HG03378 (cell line): ENCODE measurements at regions not wholly inside any gene's neighbourhood (a gene's known extent, or its start where the extent isn't known, plus 50 kb on each side); places are given as distances from the start of the nearest gene placed in this dataset.

Source experiments
- ATAC-seq: cut with Tn5 transposase; IDR thresholded peaks from one replicate; pipeline ENCODE4 v1.9.1; 2021; ENCODE audit warnings: mild to moderate bottlenecking, moderate library complexity; ENCODE audit not compliant: unreplicated experiment

DNA sequence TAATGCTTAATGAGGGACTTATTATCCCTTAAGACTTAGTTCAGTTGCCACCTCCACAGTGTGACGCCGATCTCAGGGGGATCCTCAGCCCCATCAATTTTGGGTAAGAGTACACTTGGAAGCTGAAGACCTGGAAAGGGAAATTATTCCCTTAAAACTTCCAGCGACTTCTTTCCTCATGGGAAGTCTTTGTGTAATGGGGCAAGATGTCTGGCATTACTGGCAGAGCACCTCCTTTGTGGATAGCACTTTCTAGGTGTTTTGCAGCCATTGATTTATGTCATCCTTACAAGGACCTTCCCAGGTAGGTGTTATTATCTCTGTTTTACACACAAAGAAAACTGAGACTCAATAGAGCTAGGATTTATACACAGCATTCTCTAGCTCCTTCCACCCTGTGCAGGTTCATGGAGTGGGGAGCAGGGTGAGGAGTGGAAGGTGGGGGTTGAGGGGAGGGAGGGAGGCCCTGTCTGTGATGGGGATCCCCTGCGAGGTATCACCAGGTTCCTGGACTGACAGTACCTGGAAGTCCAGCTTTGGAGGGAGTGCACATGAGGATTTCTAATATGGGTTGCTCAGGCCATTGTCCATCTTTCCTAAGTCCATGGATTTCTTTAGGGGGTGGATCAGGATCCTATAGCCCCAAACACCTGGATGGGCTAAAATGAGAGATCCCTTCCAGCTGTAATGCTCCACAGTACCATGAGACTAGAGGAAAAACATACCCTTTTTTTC is 79.4 kb downstream of the MYCN start:
- ATAC-seq: no peak

DNA sequence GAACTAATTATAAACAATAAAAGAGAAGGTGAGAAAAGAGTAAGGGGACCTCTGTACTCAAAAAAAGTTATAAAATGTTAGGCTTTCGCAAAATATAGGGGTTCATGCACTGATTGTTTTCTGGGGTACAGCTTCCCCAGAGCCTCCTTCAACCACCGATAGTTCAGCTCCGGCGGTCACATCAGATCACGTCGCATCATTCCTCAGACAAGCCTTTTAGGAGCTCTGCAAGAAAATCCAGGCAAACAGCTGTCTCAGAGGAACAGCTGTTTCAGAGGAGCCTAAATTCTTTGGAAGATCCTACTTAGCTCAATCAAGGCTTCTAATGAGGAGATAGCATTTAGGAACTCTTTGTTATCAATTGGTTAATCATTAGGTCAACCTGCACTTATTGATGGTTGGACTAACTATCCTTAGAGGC is 78.7 kb downstream of the MYCN start:
- no peak for ATAC-seq

DNA sequence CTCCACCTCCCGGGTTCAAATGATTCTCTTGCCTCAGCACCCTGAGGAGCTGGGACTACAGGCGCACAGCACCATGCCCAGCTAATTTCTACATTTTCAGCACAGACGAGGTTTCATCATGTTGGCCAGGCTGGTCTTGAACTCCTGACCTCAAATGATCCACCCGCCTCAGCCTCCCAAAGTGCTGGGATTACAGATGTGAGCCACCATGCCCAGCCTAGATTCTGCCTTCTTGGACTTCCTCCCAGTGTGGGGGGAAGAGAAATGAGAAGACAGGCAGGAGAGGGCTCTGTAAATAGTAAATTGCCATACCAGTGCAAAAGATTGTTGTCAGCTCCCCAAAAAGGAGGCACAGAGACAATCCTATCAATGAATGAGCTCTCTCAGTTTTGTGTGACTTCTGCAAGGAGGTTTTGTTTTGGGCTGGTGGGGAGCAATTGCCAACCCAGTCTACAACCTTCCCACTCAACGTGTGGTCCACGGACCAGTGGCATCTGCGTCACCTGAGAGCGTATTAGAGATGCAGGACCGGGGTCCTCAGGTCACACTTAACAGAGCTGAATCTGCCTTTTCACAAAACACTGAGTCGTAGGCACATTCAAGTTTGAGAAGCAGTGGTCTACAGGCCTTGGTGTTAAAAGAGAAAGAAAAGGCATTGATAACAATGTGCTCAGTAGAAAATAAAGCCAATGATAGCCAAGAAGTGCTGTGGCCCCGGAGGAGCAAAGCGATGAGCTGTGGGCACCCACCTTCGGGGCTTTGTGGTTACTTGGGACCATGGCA is 78.1 kb downstream of the MYCN start:
- ATAC-seq: no peak

DNA sequence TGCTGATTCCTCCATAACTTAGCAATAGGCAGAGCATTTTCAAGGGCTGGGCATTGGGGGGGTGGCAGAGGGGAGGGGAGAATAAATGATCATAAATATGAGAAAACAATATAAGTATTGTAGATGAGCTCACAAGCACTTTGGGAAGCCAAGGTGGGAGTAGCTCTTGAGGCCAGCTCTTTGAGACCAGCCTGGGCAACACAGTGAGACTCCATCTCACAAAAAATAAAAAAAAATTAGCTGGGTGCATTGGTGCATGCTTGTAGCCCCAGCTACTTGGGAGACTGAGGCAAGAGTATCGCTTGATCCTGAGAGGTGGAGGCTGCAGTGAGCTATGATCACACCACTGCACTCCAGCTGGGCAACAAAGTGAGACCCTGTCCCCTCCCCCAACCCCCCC is 75.9 kb downstream of the MYCN start:
- no peak for ATAC-seq

DNA sequence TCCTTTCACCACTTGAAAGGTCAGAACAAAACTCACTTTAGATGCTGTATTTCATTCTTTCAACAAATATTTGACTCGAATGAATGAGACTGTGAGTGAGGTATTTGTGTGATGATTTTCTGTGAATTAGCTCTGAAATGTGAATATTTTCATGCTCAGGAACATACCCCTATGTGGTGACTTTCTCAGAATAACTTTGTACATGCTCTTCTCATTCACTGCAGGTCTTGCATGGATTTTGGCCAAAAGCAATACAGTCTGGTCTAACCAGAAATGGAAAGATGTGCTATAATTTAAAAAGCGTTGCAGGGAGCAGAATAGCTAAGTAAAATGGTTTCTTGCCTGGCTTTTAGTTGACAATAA is 75.5 kb downstream of the MYCN start:
- no peak for ATAC-seq

DNA sequence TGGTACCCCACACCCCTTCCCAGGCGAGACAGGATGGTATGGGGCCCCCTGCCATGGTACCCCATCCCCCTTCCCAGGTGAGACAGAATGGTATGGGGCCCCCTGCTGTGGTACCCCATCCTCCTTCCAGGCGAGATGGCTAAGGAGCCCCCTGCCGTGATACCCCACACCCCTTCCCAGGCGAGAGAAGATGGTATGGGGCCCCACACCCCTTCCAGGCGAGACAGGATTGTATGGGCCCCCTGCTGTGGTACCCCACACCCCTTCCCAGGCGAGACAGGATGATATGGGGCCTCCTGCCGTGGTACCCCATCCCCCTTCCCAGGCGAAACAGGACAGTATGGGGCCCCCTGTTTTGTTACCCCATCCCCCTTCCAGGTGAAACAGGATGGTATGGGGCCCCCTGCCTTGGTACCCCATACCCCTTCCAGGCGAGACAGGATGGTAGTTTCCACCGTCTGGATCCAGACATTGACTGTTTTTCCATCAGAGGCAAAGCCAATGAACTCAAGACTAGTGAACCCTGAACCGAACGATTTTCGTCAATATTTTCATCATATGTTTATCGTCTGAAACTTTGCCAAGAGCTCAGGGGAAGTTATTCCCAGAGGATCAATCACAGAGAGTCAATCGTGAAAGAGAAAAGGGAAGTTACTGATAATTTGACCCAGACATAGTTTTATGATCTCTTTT is 75.0 kb downstream of the MYCN start:
- no peak for ATAC-seq

DNA sequence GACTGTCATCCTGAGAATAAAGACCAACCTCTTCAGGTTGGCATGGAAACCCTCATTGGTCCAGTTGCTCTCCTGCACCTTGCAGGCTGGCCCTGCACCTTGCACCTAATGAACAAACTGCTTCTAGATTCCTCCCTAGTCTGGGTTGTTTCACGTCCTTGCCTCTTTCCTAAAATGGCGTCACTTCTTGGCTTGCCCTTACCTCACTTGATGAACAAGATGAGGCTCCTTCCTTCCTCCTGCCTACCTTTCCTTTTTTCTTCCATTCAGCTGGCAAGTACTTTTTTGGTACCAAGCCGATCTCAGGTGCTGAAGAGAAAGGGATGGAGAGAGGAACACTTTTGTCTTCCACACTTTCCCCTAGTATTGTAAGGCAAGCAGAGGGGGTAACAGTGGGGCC is 74.5 kb downstream of the MYCN start:
- ATAC-seq: no peak

DNA sequence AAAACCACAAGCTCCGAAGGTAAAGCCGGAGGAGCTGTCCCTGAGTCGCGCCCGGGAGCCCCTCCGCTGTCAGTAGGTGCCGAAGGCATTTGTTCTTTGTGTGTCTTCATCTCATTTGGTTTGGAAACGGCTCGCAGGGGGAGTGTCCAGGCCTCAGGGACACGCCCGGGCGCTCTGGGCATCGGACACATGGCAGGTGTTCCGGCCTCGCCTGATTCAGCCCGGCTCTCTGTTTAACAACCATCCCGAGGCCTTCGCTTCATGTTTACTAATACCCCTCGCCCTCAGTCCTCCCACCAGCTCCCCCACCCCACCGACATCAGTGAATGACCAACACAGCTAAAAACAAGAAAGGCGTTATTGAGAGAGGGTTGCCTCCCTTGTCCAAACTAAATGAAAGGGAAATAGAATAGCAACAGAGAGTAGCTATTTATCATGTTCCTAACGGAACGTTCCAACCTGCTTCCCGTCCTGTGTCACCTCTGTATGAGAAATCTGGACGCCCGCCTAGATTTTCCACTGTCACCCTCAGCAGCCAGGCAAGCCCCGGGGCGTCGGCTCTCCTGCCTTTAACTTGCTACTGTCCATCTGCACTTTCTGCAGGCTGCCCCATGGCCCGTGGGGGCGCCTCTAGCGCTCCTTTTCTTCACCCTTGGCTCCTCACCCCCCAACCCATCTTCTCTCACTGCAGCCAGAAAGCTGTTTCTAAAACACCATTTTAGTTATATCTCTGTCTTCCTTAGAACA is 73.9 kb downstream of the MYCN start:
- ATAC-seq: no peak

DNA sequence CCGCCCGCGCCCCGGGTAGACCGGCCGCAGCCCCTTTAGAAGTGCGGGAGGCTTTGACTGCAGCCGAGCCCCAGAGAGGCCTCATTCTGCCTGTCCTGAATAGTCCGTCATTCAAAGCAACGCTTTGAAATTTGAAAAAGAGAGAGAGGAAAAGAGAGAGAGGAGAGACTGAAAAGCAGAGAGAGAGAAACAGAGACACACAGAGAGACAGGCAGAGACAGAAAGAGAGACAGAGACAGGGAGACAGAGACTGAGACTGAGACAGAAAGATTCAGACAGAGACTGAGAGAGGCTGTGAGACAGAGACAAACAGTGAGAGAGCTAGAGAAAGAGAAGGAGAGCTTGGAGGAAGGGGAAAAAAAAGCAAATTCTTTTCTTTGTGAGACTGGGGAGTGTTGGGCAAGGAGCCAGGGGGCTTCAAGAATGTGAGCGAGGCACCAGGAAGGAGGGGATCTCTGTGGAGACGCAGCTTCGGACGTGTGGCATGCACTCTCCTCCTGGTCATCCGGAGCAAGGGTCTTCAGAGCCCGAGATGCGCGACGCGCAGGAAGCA is 73.1 kb downstream of the MYCN start:
- no peak for ATAC-seq

DNA sequence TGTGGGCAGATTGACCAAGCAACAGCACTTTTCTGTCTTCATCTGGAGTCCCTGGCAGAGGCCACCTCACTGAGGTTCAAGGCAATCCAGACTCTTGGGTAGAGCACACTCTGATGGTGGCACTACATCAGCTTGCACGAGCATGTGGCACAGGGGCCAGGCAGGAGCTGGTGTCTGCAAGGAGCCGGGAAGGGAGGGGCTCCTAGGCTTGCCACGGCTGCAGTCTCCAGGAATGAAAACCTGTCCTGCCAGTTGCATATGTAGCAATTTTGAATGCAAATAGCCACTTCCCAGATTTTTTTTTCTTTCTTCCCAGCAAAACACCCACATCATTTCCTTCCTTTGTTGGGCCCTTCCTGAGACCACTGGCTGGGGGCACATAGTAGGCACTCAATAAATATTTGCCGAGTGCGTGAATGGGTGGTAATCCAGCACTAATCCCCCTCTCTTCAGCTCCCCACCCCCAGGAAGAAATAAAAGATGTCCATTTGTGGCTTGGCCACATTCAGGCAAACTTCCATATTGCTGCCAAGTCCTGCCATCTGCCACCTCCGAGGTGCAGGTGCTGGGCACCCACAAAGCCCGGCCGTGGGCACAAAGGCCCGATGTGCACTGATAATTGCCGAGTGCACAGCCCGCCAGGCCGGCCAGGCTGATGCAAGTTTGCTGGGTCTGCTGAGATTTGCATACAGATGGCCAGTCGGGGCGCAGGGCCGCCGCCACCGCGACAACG is 72.4 kb downstream of the MYCN start:
- ATAC-seq: no peak

DNA sequence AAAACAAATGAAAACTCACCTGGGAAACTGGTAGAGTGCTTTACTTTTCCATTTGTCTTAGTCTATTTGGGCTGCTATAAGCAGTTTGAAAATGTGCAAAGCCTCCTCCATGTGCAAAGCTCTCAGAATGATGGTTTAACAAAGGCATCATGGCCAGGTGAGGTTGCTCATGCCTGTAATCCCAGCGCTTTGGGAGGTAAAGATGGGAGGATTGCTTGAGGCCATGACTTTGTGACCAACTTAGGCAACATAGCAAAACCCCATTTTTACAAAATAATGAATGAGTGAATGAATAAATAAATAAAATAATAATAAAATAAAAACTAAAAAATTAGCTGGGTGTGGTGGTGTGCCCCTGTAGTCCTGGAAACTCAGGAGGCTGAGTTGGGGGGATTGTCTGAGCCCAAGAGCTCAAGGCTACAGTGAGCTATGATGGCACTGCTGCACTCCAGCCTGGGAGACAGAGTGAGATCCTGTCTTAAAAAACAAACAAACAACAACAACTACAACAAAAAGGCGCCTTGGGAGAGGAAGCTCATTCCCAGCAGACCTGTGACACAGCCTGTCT is 71.8 kb downstream of the MYCN start:
- no peak for ATAC-seq

DNA sequence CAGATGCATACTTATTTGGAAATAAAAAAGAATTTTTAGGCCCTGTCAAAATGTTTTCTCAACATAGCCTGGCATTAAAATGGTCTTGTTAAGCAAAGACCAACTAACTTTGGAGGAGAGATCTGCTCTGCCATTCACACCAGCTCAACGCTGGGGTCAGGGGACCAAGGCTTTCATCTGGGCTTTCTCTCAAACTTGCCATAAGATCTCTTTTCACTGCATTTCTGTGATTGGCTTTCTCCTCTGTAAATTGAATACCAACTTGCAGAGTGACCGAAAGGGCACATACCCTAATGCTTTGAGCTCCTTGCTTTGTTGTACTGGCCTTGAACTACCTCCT is 71.2 kb downstream of the MYCN start:
- ATAC-seq: no peak

DNA sequence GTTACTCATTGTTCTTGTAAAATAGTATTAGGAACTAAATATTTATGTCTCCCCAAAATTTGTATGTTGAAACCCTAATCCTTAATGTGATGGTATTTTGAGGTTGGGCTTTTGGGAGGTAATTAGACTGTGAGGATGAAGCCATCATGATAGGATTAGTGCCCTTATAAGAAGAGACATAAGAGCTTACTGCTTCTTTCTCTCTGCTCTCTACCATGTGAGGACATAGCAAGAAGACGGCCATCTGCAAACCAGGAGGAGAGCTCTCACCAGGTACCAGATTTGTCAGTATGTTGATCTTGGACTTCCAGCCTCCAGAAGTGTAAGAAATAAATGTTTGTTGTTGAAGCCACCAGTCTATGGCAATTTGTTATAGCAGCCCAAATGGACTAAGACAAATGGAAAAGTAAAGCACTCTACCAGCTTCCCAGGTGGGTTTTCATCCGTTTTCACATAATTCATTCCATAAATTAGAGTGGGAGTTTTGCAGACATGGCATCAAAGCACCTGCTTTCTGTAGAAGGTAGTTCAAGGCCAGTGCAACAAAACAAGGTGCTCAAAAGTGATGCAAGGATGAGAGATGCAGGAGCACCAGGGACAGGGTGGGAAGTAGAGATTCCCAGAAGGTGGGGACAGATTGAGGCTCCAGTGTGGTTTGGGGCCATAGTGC is 70.7 kb downstream of the MYCN start:
- no peak for ATAC-seq

DNA sequence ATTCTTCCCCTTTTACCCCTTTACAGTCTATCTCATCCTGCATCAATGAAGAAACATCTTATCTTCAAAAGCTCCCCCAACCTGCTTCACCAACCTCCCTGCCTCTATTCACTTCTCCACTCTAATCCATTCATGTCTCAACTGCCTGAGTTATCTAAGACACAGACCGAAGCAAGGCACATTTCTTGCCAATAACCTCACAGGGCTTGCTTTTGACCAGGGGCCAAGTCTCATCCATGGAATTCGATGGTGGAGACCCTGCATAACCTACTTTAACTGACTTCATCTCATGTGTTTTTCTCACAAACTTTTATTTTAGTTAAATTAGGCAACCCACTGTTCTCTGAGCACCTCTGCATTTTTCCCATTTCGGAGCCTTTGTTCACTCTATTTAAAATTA is 69.7 kb downstream of the MYCN start:
- no peak for ATAC-seq

DNA sequence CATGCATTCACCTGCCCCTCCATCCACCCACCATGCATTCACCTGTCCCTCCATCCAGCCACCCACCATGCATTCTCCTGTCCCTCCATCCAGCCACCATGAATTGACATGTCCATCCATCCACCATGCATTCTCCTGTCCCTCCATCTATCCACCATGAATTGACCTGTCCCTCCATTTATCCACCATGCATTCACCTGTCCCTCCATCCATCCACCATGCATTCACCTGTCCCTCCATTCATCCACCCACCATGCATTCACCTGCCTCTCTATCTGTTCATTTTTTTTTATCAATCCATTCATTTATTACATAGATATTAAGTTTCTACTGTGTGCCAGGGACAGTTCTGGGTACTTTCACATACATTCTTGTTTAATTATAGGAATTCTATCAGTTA is 69.2 kb downstream of the MYCN start:
- ATAC-seq: no peak

DNA sequence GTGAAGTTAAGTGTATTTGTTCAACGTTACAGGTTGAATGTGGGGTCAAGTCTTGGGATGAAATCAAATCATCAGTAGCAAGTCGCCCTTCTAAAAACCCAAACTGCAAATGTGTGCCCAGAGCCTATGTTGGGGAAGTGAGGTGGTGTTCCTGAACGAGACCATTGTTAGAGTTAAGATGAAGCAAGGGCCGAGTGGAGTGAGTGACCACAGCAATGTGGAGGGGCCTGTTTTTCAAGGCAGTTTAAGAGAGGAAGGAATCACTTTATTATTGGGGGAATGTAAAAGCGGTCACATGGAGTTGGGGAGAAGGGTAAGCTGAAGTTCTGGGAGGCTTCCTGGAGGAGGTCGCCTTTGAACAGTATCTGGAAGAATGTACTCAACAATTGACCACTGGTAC is 68.5 kb downstream of the MYCN start:
- ATAC-seq: no peak

DNA sequence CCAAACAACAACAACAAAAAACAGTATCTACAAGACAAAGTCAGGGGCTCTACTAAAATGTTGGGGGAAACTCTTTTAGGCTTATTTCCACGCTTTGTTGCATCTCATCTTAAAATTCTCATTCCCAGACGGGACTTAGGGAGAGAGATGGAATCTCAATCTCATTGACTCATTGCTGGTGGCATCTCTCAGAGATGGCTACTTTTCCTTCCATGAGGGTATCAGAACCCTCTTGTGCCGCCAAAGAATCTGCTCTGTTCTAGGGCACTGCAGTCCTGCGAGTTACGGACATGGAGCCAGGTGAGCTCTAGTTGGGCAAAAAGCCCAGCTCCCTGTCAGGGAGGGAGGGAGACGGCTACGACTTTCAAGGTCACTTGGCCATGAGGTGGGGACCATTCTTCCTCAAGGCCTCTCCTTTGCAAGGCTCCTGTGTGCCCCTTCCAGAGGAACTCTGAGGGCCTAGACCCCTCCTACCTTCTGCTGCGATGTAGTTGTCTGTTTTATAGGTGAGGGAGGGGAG is 68.0 kb downstream of the MYCN start:
- no peak for ATAC-seq

DNA sequence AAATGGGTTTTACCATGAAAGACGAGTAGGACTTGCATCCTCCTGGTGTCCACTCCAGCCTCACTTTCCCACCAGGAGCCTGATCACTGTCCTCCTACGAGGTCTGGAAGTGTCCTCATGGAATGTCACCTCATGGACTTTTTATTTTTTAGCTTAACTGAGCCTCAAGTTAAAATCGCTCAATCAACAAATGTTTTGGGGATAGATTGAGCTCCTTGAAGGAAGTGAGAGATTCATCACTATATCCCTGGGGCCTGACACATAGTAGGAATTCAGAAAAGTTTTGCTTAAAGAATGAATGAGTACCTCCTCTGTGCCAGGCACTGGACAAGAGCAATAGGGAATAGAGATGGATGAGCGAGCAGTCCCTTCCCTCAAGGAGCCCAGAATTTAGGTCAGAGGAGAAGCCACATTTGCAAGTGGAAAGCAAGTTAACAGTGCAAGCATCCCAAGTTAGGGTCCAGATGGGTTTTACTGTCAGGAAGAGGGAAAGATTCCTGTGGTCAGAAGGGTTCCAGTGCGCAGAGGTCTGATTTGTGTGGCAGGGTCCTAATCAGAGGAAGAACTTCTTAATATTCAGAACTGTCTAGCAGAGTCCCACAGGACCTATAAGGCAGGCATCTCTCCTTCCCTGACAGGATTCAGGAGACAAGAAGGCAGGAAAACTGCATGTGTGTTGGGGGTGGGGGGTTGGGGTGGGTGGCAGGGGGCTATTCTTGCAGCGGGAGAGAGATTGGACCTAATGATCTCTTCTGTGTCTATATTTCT is 67.0 kb downstream of the MYCN start:
- no peak for ATAC-seq
